K562 (cell line): ENCODE measurements at regions not wholly inside any gene's neighbourhood (a gene's known extent, or its start where the extent isn't known, plus 50 kb on each side); places are given as distances from the start of the nearest gene placed in this dataset.

ENCODE experiments used
- ARID3A ChIP-seq: IDR thresholded peaks from 2 replicates; pipeline ENCODE4 v1.6.1; 2012; ENCODE audit warnings: low read depth, low read length, improper control_type of control experiment, borderline replicate concordance
- CHCHD3 ChIP-seq: fragments of 250-450 bp; sonication (Bioruptor Pico); IDR thresholded peaks from 2 replicates; pipeline ENCODE4 v2.1.2; 2022; ENCODE audit warnings: mild to moderate bottlenecking
- HINFP ChIP-seq: fragments of 450-650 bp; conservative IDR thresholded peaks from 2 replicates; pipeline ENCODE4 v1.6.1; 2016; ENCODE audit warnings: missing genetic modification characterization, low read depth, mild to moderate bottlenecking, control low read depth, missing compliant biosample characterization
- HIVEP1 ChIP-seq: fragments of 250-450 bp; sonication (Bioruptor Pico); IDR thresholded peaks from 2 replicates; pipeline ENCODE4 v1.4.0; 2020; ENCODE audit warnings: mild to moderate bottlenecking
- HNRNPH1 ChIP-seq: fragments of 200-400 bp; formaldehyde crosslinking; optimal IDR thresholded peaks from 2 replicates; pipeline ENCODE3; 2017; ENCODE audit warnings: low read depth, mild to moderate bottlenecking, low read length, moderate library complexity
- KLF6 ChIP-seq: fragments of 250-450 bp; sonication (Bioruptor Pico); IDR thresholded peaks from 2 replicates; pipeline ENCODE4 v1.4.0; 2020; ENCODE audit warnings: mild to moderate bottlenecking, moderate library complexity, borderline replicate concordance
- MED1 ChIP-seq: sonication (generic); formaldehyde crosslinking; IDR thresholded peaks from 2 replicates; pipeline ENCODE4 v1.8.1; 2023; ENCODE audit warnings: missing genetic modification reagents, borderline replicate concordance
- MEF2D ChIP-seq: conservative IDR thresholded peaks from 2 replicates; pipeline ENCODE4 v1.6.1; 2016; ENCODE audit warnings: low read depth, missing genetic modification characterization, missing compliant biosample characterization
- MXD1 ChIP-seq: fragments of 250-450 bp; sonication (Bioruptor Pico); IDR thresholded peaks from 2 replicates; pipeline ENCODE4 v1.8.0; 2021; ENCODE audit warnings: borderline replicate concordance, mild to moderate bottlenecking, moderate library complexity; ENCODE audit not compliant: poor library complexity, severe bottlenecking
- POLR2B ChIP-seq: fragments of 450-650 bp; IDR thresholded peaks from 2 replicates; pipeline ENCODE4 v1.6.1; 2018; ENCODE audit warnings: low read depth; ENCODE audit not compliant: partially characterized antibody
- RAD21 ChIP-seq, 2 experiments: fragments of 250-450 bp in 1 of 2; fragments of 450-650 bp in 1 of 2; sonication (Bioruptor Pico) in 1 of 2; formaldehyde crosslinking in 1 of 2; IDR thresholded peaks in 1 of 2; conservative IDR thresholded peaks in 1 of 2; 2 replicates each; pipeline versions ENCODE4 v1.4.0 to v1.8.0; 2020 to 2022; ENCODE audit warnings: mild to moderate bottlenecking in 2 of 2, moderate library complexity in 1 of 2
- RBBP5 ChIP-seq: fragments of 200-600 bp; sonication (generic); IDR thresholded peaks from 2 replicates; pipeline ENCODE4 v1.6.1; 2012; ENCODE audit warnings: borderline replicate concordance, mild to moderate bottlenecking, low read length, control low read depth, inconsistent platforms; ENCODE audit not compliant: insufficient read depth, poor library complexity, severe bottlenecking
- RBM39 ChIP-seq: fragments of 200-400 bp; formaldehyde crosslinking; optimal IDR thresholded peaks from 2 replicates; pipeline ENCODE3; 2018; ENCODE audit warnings: low read depth, low read length
- SMARCB1 ChIP-seq: IDR thresholded peaks from 2 replicates; pipeline ENCODE4 v1.6.1; 2011; ENCODE audit warnings: improper control_type of control experiment, low read depth; ENCODE audit not compliant: insufficient read length
- STAG1 ChIP-seq: sonication (generic); formaldehyde crosslinking; IDR thresholded peaks from 2 replicates; pipeline ENCODE4 v1.5.0; 2020; ENCODE audit warnings: missing genetic modification reagents, borderline replicate concordance
- TEAD4 ChIP-seq, 2 experiments: sonication (generic) in 1 of 2; formaldehyde crosslinking in 1 of 2; IDR thresholded peaks; 2 replicates each; pipeline versions ENCODE4 v1.6.1 to v1.8.0; 2012 to 2022; ENCODE audit warnings: borderline replicate concordance in 1 of 2, inconsistent platforms in 1 of 2, low read length in 1 of 2, mild to moderate bottlenecking in 1 of 2, missing genetic modification reagents in 1 of 2
- THRAP3 ChIP-seq: fragments of 450-650 bp; IDR thresholded peaks from 2 replicates; pipeline ENCODE4 v1.6.1; 2016; ENCODE audit warnings: mild to moderate bottlenecking, inconsistent platforms, borderline replicate concordance
- THRB ChIP-seq: fragments of 450-650 bp; formaldehyde crosslinking; conservative IDR thresholded peaks from 2 replicates; pipeline ENCODE4 v1.4.0; 2022; ENCODE audit warnings: mild to moderate bottlenecking, missing genetic modification characterization
- ZEB2 ChIP-seq: fragments of 450-650 bp; IDR thresholded peaks from 2 replicates; pipeline ENCODE4 v1.6.1; 2016
- ZNF121 ChIP-seq: sonication (generic); formaldehyde crosslinking; conservative IDR thresholded peaks from 2 replicates; pipeline ENCODE4 v1.8.0; 2022; ENCODE audit warnings: missing genetic modification reagents
- ZNF184 ChIP-seq: sonication (generic); formaldehyde crosslinking; IDR thresholded peaks from 2 replicates; pipeline ENCODE4 v1.5.0; 2020; ENCODE audit warnings: missing genetic modification reagents
- ZNF217 ChIP-seq: sonication (generic); formaldehyde crosslinking; IDR thresholded peaks from 2 replicates; pipeline ENCODE4 v1.8.0; 2022; ENCODE audit warnings: mild to moderate bottlenecking, missing genetic modification reagents
- ZNF316 ChIP-seq: fragments of 450-650 bp; IDR thresholded peaks from 2 replicates; pipeline ENCODE4 v1.6.1; 2016
- ZNF41 ChIP-seq: fragments of 250-450 bp; sonication (Bioruptor Pico); conservative IDR thresholded peaks from 2 replicates; pipeline ENCODE4 v1.4.0; 2020; ENCODE audit warnings: mild to moderate bottlenecking

- TF ChIP-seq THRB (CRISPR knock-in tag) (no peak), MXD1 (no peak), RAD21 (CRISPR knock-in tag; conservative IDR thresholded peaks at IDR 0.05 in 1 of 2, IDR thresholded peaks at IDR 0.05 in 1 of 2) (peak in 1 of 2 experiments; percentile 40; a peak in 3 of 4 replicates), ZNF41 (CRISPR knock-in tag) (no peak), HNRNPH1 (no peak), RBM39 (no peak), MEF2D (no peak), HINFP (no peak), RBBP5 (no peak), HIVEP1 (CRISPR knock-in tag) (no peak), THRAP3 (no peak), KLF6 (CRISPR knock-in tag) (no peak), ZNF121 (CRISPR knock-in tag) (no peak), MED1 (CRISPR knock-in tag) (no peak), ZNF217 (CRISPR knock-in tag) (no peak), ZNF316 (no peak), POLR2B (no peak), SMARCB1 (no peak), TEAD4 (IDR thresholded peaks at IDR 0.05; ENCODE audit: low read length) (peak; percentile 11; the same call in 1 of the 2 replicates), TEAD4 (CRISPR knock-in tag; IDR thresholded peaks at IDR 0.05; ENCODE audit: borderline replicate concordance) (no peak), ZEB2 (no peak), ZNF184 (CRISPR knock-in tag) (no peak), STAG1 (CRISPR knock-in tag) (no peak), CHCHD3 (CRISPR knock-in tag) (no peak), ARID3A (no peak)
Observed at GRCh38 chr14:65237941-65238340, 135.6 kb upstream of the MAX start (continued).
